ENCODE measurements at regions not wholly inside any gene's neighbourhood (a gene's known extent, or its start where the extent isn't known, plus 50 kb on each side); places are given as distances from the start of the nearest gene placed in this dataset.
"Not testable (repeated sequence)": the region's sequence is repeated elsewhere in the genome, so short reads cannot be mapped to it uniquely, and the experiment has no call there.

GRCh38 chr19:28314287-28314686 lies 898.7 kb downstream of the UQCRFS1 start:
- FAIRE-seq (peak; percentile 79), DNase-seq (ENCODE audit: low spot score) (no peak)

- peak; percentile 90 for DNase-seq (ENCODE audit: low spot score)
Measured at GRCh38 chr19:28313633-28314032, 899.3 kb downstream of the UQCRFS1 start.

GRCh38 chr19:28312269-28312668 lies 900.7 kb downstream of the UQCRFS1 start:
- DNase-seq (ENCODE audit: low spot score) (no peak), FAIRE-seq (no peak)

More at GRCh38 chr19:28313633-28314032, 899.3 kb downstream of the UQCRFS1 start:
- peak; percentile 99 for FAIRE-seq

GRCh38 chr19:28310829-28311228 lies 902.1 kb downstream of the UQCRFS1 start:
- not testable (repeated sequence) for DNase-seq (ENCODE audit: low spot score); FAIRE-seq

- DNase-seq (ENCODE audit: low spot score) (no peak), FAIRE-seq (no peak)
Measured at GRCh38 chr19:28309070-28309469, 903.9 kb downstream of the UQCRFS1 start.

GRCh38 chr19:28307963-28308362 lies 905.0 kb downstream of the UQCRFS1 start:
- no peak for DNase-seq (ENCODE audit: low spot score)
- no peak for FAIRE-seq

GRCh38 chr19:28307487-28307886 lies 905.5 kb downstream of the UQCRFS1 start:
- DNase-seq (ENCODE audit: low spot score) = no peak
- FAIRE-seq = peak; percentile 63

GRCh38 chr19:28305513-28305912 lies 907.4 kb downstream of the UQCRFS1 start:
- DNase-seq (ENCODE audit: low spot score) (no peak), FAIRE-seq (peak; percentile 63)

GRCh38 chr19:28303502-28303901 lies 909.4 kb downstream of the UQCRFS1 start:
- FAIRE-seq (no peak), DNase-seq (ENCODE audit: low spot score) (no peak)

GRCh38 chr19:28301961-28302360 lies 911.0 kb downstream of the UQCRFS1 start:
- FAIRE-seq = no peak
- DNase-seq (ENCODE audit: low spot score) = no peak

GRCh38 chr19:28301463-28301862 lies 911.5 kb downstream of the UQCRFS1 start:
- DNase-seq (ENCODE audit: low spot score) = no peak
- FAIRE-seq = no peak

- DNase-seq (ENCODE audit: low spot score) (no peak), FAIRE-seq (peak; percentile 86)
Measured at GRCh38 chr19:28299649-28300048, 913.3 kb downstream of the UQCRFS1 start.

- DNase-seq (ENCODE audit: low spot score) (no peak), FAIRE-seq (peak; percentile 63)
Measured at GRCh38 chr19:28297586-28298157, 915.3 kb downstream of the UQCRFS1 start.

- no peak for DNase-seq (ENCODE audit: low spot score)
Measured at GRCh38 chr19:28297036-28297435, 915.9 kb downstream of the UQCRFS1 start.

GRCh38 chr19:28296506-28296905 lies 916.4 kb downstream of the UQCRFS1 start:
- FAIRE-seq (peak; percentile 96), DNase-seq (ENCODE audit: low spot score) (peak; percentile 66)

More at GRCh38 chr19:28297036-28297435, 915.9 kb downstream of the UQCRFS1 start:
- no peak for FAIRE-seq

GRCh38 chr19:28294975-28295374 lies 918.0 kb downstream of the UQCRFS1 start:
- DNase-seq (ENCODE audit: low spot score); FAIRE-seq: not testable (repeated sequence)

GRCh38 chr19:28294395-28294794 lies 918.6 kb downstream of the UQCRFS1 start:
- FAIRE-seq = peak; percentile 96
- DNase-seq (ENCODE audit: low spot score) = peak; percentile 92

- DNase-seq (ENCODE audit: low spot score) = no peak
- no peak for FAIRE-seq
Measured at GRCh38 chr19:28293685-28294084, 919.3 kb downstream of the UQCRFS1 start.

- peak; percentile 87 for FAIRE-seq
- no peak for DNase-seq (ENCODE audit: low spot score)
Measured at GRCh38 chr19:28292822-28293500, 920.0 kb downstream of the UQCRFS1 start.

- FAIRE-seq (no peak), DNase-seq (ENCODE audit: low spot score) (no peak)
Measured at GRCh38 chr19:28291874-28292273, 921.1 kb downstream of the UQCRFS1 start.

- FAIRE-seq = peak; percentile 5
Measured at GRCh38 chr19:28290963-28291657, 921.8 kb downstream of the UQCRFS1 start.

More at GRCh38 chr19:28290963-28291657, 921.8 kb downstream of the UQCRFS1 start:
- no peak for DNase-seq (ENCODE audit: low spot score)

Measured in urothelium cell line (cell line).